AG04449 (cell line): ENCODE measurements at regions not wholly inside any gene's neighbourhood (a gene's known extent, or its start where the extent isn't known, plus 50 kb on each side); places are given as distances from the start of the nearest gene placed in this dataset.

Experiments used
- CTCF ChIA-PET: fragments of 350-600 bp; formaldehyde crosslinking; extraction: SDS; loops from one replicate; lab custom pipeline; 2021; ENCODE audit warnings: antibody characterized with exemption; lab: Yijun Ruan, JAX
- POLR2A ChIA-PET: fragments of 400-600, 350-600 bp; formaldehyde crosslinking; extraction: SDS; loops from one replicate; lab custom pipeline; 2020; ENCODE audit warnings: antibody characterized with exemption, inconsistent platforms; lab: Yijun Ruan, JAX
- DNase-seq: peaks from one replicate; pipeline ENCODE4 v3.0.0-alpha.2; 2010; ENCODE audit warnings: low read depth, low spot score
- H3K4me3 ChIP-seq: 2 replicates; pipeline ENCODE4 v1.5.1; 2011; ENCODE audit warnings: low read depth, mild to moderate bottlenecking, control low read depth, low read length
- TF ChIP-seq, protein P1 (sequence below): IDR thresholded peaks from one replicate; pipeline ENCODE4 v1.5.1; 2011; ENCODE audit warnings: mild to moderate bottlenecking, moderate library complexity, low read length, control low read depth, inconsistent platforms; ENCODE audit not compliant: insufficient read depth; ENCODE audit errors: missing control alignments

DNA sequence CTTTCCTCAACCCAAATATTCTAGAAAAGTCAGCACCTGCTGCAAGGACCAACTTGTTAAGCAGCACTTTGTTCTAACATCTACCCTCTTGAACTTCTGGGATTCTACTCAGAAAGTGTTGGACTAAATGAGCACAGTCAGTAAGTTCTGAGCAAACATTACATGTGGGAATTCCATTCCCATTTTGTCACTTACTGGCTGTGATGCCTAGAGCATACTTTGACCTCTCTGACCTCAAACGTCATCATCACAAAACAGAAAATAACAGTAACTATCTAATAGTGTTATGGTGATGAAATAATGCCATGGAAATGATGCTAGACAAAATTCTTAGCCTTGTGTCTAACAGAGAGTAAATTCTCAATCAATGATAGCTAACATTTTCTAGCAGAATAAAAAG lies 829.4 kb downstream of the EPHA7 start:
- TF ChIP-seq, protein P1, sequence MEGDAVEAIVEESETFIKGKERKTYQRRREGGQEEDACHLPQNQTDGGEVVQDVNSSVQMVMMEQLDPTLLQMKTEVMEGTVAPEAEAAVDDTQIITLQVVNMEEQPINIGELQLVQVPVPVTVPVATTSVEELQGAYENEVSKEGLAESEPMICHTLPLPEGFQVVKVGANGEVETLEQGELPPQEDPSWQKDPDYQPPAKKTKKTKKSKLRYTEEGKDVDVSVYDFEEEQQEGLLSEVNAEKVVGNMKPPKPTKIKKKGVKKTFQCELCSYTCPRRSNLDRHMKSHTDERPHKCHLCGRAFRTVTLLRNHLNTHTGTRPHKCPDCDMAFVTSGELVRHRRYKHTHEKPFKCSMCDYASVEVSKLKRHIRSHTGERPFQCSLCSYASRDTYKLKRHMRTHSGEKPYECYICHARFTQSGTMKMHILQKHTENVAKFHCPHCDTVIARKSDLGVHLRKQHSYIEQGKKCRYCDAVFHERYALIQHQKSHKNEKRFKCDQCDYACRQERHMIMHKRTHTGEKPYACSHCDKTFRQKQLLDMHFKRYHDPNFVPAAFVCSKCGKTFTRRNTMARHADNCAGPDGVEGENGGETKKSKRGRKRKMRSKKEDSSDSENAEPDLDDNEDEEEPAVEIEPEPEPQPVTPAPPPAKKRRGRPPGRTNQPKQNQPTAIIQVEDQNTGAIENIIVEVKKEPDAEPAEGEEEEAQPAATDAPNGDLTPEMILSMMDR = no peak
- no peak for DNase-seq
- ChIA-PET POLR2A (no interaction called here), CTCF (no interaction called here)
- no peak overlapping the region for H3K4me3 ChIP-seq

DNA sequence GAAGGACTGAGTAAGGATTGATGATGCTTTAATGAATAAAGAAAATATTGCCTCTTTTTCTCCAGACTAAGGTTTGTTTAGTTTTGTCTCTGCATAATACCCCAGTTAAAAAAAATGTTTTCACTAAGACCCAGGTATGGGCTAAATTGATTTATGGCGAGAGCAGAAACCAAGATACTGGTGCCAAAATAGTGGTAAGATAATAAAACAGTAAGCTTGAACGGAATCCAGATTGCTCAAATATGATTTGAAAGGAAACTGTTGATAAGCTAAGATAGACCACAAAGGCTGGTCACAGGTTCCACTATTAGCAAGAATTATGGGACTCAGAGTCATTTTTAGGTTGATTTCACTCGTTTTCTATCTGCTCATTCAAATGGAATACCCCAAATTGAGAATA lies 831.2 kb downstream of the EPHA7 start:
- POLR2A ChIA-PET = no interaction called here
- CTCF ChIA-PET = no interaction called here
- no peak for DNase-seq
- TF ChIP-seq, protein P1 = no peak
- no peak overlapping the region for H3K4me3 ChIP-seq

DNA sequence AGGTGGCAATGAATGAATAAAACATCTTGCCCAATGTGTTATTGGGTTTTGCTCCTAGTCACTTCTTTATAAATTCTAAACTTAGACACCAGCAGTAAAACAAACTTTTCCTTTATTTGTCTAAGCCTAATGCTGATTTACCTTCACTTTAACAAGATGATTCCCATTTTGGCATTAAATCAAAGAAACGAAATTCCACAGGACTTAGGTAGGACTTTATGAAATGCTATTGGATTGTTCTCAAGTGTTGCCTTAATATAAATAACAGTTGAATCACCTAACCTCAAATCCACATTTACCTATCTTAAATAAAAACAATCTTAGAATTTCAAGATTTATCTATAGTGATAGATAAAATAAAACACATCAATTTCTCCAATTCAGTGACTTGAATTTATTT lies 831.8 kb downstream of the EPHA7 start:
- ChIA-PET POLR2A (no interaction called here), CTCF (no interaction called here)
- TF ChIP-seq, protein P1 = no peak
- no peak overlapping the region for H3K4me3 ChIP-seq
- no peak for DNase-seq

DNA sequence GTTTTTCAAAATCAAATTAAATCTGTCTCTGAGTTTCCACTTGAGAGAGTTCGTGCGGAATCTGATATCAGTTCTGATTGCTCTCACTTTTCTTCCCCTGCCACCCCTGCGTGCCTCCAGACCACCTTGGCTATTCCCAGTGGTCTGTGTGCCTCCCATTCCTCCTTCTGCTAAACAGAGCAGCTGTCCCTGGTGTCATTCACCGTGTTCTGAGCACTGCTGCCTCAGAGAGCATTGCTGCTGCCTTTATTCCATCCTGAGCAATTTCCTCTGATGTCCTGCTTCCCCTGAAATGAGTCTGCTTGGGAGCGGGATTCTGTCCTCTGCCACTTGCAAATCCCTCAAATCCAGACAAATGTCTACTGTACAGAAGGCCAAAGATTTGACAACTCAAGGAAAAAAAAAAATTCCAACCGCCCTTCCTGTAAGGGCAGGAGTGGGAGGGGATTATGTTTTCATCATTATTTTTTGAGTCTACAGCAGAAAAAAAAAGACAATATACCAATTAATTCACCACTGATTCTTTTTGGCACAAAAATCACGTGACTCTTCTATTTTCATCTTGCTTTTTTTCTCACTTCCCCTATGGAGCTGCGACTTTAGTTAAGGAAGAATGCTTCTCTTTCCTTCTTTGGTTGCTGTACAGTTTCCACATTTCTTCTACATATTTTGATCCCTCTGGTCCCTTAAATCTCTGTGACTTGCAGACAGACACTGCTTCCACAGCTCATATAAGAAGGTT lies 833.0 kb downstream of the EPHA7 start:
- ChIA-PET CTCF (no interaction called here), POLR2A (no interaction called here)
- H3K4me3 ChIP-seq = no peak overlapping the region
- no peak for DNase-seq
- TF ChIP-seq, protein P1 = no peak

DNA sequence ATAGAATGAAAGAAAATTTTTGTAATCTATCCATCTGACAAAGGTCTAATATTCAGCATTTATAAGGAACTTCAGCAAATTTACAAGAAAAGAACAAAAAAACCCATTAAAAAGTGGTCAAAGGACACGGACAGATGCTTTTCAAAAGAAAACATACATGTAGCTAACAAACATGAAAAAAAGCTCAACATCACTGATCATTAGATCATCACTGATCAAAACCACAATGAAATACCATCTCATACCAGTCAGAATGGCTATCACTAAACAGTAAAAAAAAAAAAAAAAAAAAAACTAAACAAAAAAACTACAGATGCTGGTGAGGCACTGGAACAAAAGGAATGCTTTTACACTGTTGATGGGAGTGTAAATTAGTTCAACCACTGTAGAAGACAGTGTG lies 837.1 kb downstream of the EPHA7 start:
- TF ChIP-seq, protein P1 = no peak
- no peak overlapping the region for H3K4me3 ChIP-seq
- ChIA-PET POLR2A (no interaction called here), CTCF (no interaction called here)
- DNase-seq = no peak

DNA sequence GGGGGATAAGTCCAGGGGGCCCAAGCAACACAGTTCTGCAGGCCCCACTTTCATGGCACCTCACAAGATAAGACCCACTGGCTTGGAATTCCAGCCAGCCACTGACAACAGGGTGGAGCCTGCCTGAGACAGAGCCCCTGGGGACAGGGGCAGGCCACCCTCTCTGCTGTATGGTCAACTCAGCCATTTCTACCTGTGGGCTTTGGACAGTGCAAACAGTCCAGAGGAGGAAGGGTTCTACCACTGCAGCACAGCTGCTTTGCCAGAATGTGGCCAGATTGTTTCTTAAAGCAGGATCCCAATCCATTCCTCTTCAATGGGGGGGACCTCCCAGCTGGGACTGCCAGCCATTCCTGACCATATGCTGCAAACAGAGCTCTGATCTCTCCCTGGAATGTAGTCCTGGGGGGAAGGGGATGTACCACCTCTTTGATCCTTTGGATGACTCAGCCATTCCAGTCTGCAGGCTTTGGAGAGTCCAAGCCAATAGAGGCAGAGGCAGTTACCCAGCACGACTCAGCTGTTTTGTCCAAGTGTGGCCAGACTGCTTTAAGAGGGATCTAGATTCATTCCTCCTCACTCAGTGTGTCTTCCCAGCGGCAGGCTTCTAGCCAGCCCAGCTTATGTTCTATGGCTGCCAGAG lies 842.2 kb downstream of the EPHA7 start:
- no peak overlapping the region for H3K4me3 ChIP-seq
- ChIA-PET POLR2A (no interaction called here), CTCF (no interaction called here)
- TF ChIP-seq, protein P1 = no peak
- no peak for DNase-seq
